Right atrium auricular region (tissue), 2 donors: ENCODE measurements at regions not wholly inside any gene's neighbourhood (a gene's known extent, or its start where the extent isn't known, plus 50 kb on each side); places are given as distances from the start of the nearest gene placed in this dataset.

Experiments
- DNase-seq: peaks from one replicate; pipeline ENCODE4 v3.0.0-alpha.2; 2019; ENCODE audit warnings: low spot score
- H3K27ac ChIP-seq, 2 donors: fragments of 200-600 bp; sonication (generic); 1 replicate in 1 of 2; 2 replicates in 1 of 2; pipeline ENCODE4 v1.5.1; 2016 to 2019
- H3K27me3 ChIP-seq, 2 donors: fragments of 200-600 bp; sonication (generic); one replicate each; pipeline versions ENCODE4 v1.5.1 to v1.6.0; 2017 to 2019
- H3K36me3 ChIP-seq: fragments of 200-600 bp; sonication (generic); one replicate; pipeline ENCODE4 v1.5.1; 2016
- H3K4me1 ChIP-seq, 2 donors: fragments of 200-600 bp; sonication (generic); one replicate each; pipeline versions ENCODE4 v1.5.1 to v1.6.0; 2017 to 2019
- H3K4me3 ChIP-seq, 2 donors: fragments of 200-600 bp; sonication (generic); 1 replicate in 1 of 2; 2 replicates in 1 of 2; pipeline ENCODE4 v1.5.1; 2017 to 2019; ENCODE audit warnings: mild to moderate bottlenecking in 1 of 2, moderate library complexity in 1 of 2
- H3K9me3 ChIP-seq, 2 donors: fragments of 200-600 bp; sonication (generic); one replicate each; pipeline ENCODE4 v1.5.1; 2019
- CTCF ChIP-seq, 2 donors: fragments of 200-600 bp; sonication (generic); IDR thresholded peaks; one replicate each; pipeline ENCODE4 v1.5.1; 2019; ENCODE audit warnings: antibody characterized with exemption in 2 of 2

- Histone ChIP-seq H3K27me3 (no peaks in the 10 kb centered on the region), H3K4me1 (no peaks in the 10 kb centered on the region), H3K9me3 (no peaks in the 10 kb centered on the region), H3K4me3 (no peak overlapping the region), H3K36me3 (no peaks in the 10 kb centered on the region), H3K27ac (no peak overlapping the region)
- no peak for TF ChIP-seq CTCF (IDR thresholded peaks at IDR 0.05)
- no peak for DNase-seq
Measured at GRCh38 chr9:23543419-23543818, 282.6 kb downstream of the ELAVL2 start.

- Histone ChIP-seq H3K4me3 (no peak overlapping the region), H3K27ac (no peak overlapping the region), H3K27me3 (no peaks in the 10 kb centered on the region), H3K4me1 (no peaks in the 10 kb centered on the region), H3K9me3 (no peaks in the 10 kb centered on the region), H3K36me3 (no peaks in the 10 kb centered on the region)
- no peak for DNase-seq
- TF ChIP-seq CTCF (IDR thresholded peaks at IDR 0.05), result no peak
Measured at GRCh38 chr9:23545728-23546127, 280.3 kb downstream of the ELAVL2 start.

- no peaks in the 10 kb centered on the region for H3K4me1 ChIP-seq
- DNase-seq, result no peak
- no peaks in the 10 kb centered on the region for H3K27me3 ChIP-seq
- no peak overlapping the region for H3K4me3 ChIP-seq
- no peaks in the 10 kb centered on the region for H3K9me3 ChIP-seq
- TF ChIP-seq CTCF (IDR thresholded peaks at IDR 0.05), result no peak
- H3K27ac ChIP-seq, result no peak overlapping the region
- H3K36me3 ChIP-seq, result no peaks in the 10 kb centered on the region
Measured at GRCh38 chr9:23551311-23551721, 274.7 kb downstream of the ELAVL2 start.

GRCh38 chr9:23551929-23552707 is 273.9 kb downstream of the ELAVL2 start:
- no peak for DNase-seq

GRCh38 chr9:23552876-23553601 is 273.0 kb downstream of the ELAVL2 start:
- H3K4me1 ChIP-seq, result no peaks in the 10 kb centered on the region
- TF ChIP-seq CTCF (IDR thresholded peaks at IDR 0.05), result no peak
- no peaks in the 10 kb centered on the region for H3K9me3 ChIP-seq
- H3K27ac ChIP-seq, result no peak overlapping the region
- H3K27me3 ChIP-seq, result no peaks in the 10 kb centered on the region
- DNase-seq, result no peak
- no peaks in the 10 kb centered on the region for H3K36me3 ChIP-seq
- H3K4me3 ChIP-seq, result no peak overlapping the region

More at GRCh38 chr9:23551929-23552707, 273.9 kb downstream of the ELAVL2 start:
- no peak overlapping the region for H3K27ac ChIP-seq
- no peaks in the 10 kb centered on the region for H3K9me3 ChIP-seq
- H3K36me3 ChIP-seq, result no peaks in the 10 kb centered on the region
- TF ChIP-seq CTCF (IDR thresholded peaks at IDR 0.05), result no peak
- no peaks in the 10 kb centered on the region for H3K27me3 ChIP-seq
- no peak overlapping the region for H3K4me3 ChIP-seq
- H3K4me1 ChIP-seq, result no peaks in the 10 kb centered on the region
